Lung (tissue), 11 donors: ENCODE measurements at regions not wholly inside any gene's neighbourhood (a gene's known extent, or its start where the extent isn't known, plus 50 kb on each side); places are given as distances from the start of the nearest gene placed in this dataset.

Experiments used
- ATAC-seq: fragments of 200-7000 bp; cut with Tn5 transposase; one replicate; pipeline ENCODE4 v1.9.1; 2020; ENCODE audit warnings: moderate number of reproducible peaks; ENCODE audit not compliant: insufficient read depth, low FRiP score
- DNase-seq, 3 donors: peaks; one replicate each; pipeline ENCODE4 v3.0.0-alpha.2; 2013 to 2017
- H3K27ac ChIP-seq, 2 donors: one replicate each; pipeline ENCODE4 v1.5.1; 2013; ENCODE audit warnings: mild to moderate bottlenecking in 2 of 2, moderate library complexity in 2 of 2, control low read depth in 1 of 2, inconsistent platforms in 1 of 2, low read depth in 1 of 2, low read length in 1 of 2
- H3K27me3 ChIP-seq, 3 donors: one replicate each; pipeline ENCODE4 v1.5.1; 2013; ENCODE audit warnings: low read length in 2 of 3; ENCODE audit not compliant: control insufficient read depth in 3 of 3, insufficient read depth in 3 of 3
- H3K36me3 ChIP-seq, 4 donors: one replicate each; pipeline ENCODE4 v1.5.1; 2013; ENCODE audit warnings: low read length in 4 of 4, mild to moderate bottlenecking in 1 of 4, moderate library complexity in 1 of 4; ENCODE audit not compliant: control insufficient read depth in 4 of 4, insufficient read depth in 4 of 4
- H3K4me1 ChIP-seq, 5 donors: one replicate each; pipeline ENCODE4 v1.5.1; 2013; ENCODE audit warnings: low read length in 5 of 5, mild to moderate bottlenecking in 2 of 5, moderate library complexity in 1 of 5; ENCODE audit not compliant: control insufficient read depth in 5 of 5, insufficient read depth in 5 of 5
- H3K4me3 ChIP-seq: one replicate; pipeline ENCODE4 v1.5.1; 2013; ENCODE audit warnings: mild to moderate bottlenecking, control low read depth, moderate library complexity
- H3K9ac ChIP-seq, 2 donors: one replicate each; pipeline ENCODE4 v1.5.1; 2013; ENCODE audit warnings: low read length in 2 of 2, control low read depth in 1 of 2; ENCODE audit not compliant: insufficient read depth in 1 of 2
- H3K9me3 ChIP-seq, 4 donors: one replicate each; pipeline ENCODE4 v1.5.1; 2013; ENCODE audit warnings: low read length in 3 of 4, mild to moderate bottlenecking in 1 of 4, moderate library complexity in 1 of 4; ENCODE audit not compliant: control insufficient read depth in 4 of 4, insufficient read depth in 3 of 4
- WGBS, 2 donors: extraction: QIAGEN DNeasy Blood & Tissue Kit; methylation state at CpG; one replicate each; pipeline ENCODE4 v1.1.7; 2013; 5-methylcytosine and 5-hydroxymethylcytosine counted together
- TF ChIP-seq, protein P1 (sequence below): IDR thresholded peaks from 2 replicates; pipeline ENCODE4 v1.5.1; 2012; ENCODE audit warnings: mild to moderate bottlenecking; ENCODE audit errors: control extremely low read depth, extremely low read depth
- donor health status: control.
- donor health status: control.
- donor health status: Bipolar disorder and iron deficiency.
- donor health status: healthy.
- donor health status: DM: yes; HTN: yes; CAD: no.

DNA sequence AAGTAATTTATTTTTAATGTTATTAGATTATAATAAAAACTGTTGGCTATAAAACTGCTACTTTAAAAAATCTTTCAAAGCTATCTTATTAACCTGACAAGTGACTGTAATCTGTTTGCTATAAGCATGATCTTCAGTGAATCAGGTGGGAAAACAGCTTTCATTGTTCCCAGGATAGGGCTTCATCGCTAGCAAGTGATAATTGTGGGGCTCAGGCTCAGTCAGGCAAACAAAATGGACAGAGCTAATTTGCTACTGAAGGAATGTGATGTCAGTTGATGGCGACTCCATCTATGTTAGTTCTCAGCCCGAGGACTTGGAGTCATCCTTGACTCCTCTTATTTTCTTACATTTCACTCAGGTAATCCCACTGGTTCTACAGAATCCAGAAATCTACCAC, 125.0 kb downstream of the RASSF10 start:
- peaks cover 0 to 8% (median 0%) of the 10 kb centered on the region in 5 donors for H3K4me1 ChIP-seq
- no peaks in the 10 kb centered on the region for H3K9me3 ChIP-seq
- no peak for DNase-seq
- no peak overlapping the region for H3K27ac ChIP-seq
- no peaks in the 10 kb centered on the region for H3K36me3 ChIP-seq
- WGBS, 2 donors, result 90 to 92% methylated on average over 3 of the region's 3 CpGs
- no peak overlapping the region for H3K9ac ChIP-seq
- TF ChIP-seq, protein P1, sequence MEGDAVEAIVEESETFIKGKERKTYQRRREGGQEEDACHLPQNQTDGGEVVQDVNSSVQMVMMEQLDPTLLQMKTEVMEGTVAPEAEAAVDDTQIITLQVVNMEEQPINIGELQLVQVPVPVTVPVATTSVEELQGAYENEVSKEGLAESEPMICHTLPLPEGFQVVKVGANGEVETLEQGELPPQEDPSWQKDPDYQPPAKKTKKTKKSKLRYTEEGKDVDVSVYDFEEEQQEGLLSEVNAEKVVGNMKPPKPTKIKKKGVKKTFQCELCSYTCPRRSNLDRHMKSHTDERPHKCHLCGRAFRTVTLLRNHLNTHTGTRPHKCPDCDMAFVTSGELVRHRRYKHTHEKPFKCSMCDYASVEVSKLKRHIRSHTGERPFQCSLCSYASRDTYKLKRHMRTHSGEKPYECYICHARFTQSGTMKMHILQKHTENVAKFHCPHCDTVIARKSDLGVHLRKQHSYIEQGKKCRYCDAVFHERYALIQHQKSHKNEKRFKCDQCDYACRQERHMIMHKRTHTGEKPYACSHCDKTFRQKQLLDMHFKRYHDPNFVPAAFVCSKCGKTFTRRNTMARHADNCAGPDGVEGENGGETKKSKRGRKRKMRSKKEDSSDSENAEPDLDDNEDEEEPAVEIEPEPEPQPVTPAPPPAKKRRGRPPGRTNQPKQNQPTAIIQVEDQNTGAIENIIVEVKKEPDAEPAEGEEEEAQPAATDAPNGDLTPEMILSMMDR, result no peak
- no peak for ATAC-seq
- no peaks in the 10 kb centered on the region for H3K27me3 ChIP-seq
- no peak overlapping the region for H3K4me3 ChIP-seq

DNA sequence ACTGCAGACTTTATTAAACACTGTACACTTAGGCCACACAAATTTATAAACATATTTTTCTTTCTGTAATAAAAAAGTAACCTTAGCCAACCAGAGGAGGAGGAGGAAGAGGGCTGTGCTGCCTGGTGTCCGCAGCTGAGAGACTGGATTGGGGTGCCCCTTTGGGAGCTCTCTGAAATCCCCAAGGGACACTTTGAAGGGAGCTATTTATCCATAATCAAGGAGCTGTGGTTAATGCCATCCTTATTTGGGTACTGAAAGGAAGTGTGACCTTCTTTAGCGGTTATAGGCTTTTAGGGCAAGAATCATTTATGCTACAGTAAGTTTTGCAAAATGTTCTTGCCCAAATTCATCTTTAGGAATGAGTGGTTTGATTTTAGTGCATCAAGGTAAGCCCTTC, 125.8 kb downstream of the RASSF10 start:
- 79 to 80% methylated on average over 2 of the region's 2 CpGs for WGBS, 2 donors
- peaks cover 0 to 8% (median 0%) of the 10 kb centered on the region in 5 donors for H3K4me1 ChIP-seq
- no peak overlapping the region for H3K4me3 ChIP-seq
- DNase-seq, result no peak
- H3K27ac ChIP-seq, result no peak overlapping the region
- H3K9me3 ChIP-seq, result no peaks in the 10 kb centered on the region
- TF ChIP-seq, protein P1, result no peak
- ATAC-seq, result no peak
- no peaks in the 10 kb centered on the region for H3K36me3 ChIP-seq
- no peaks in the 10 kb centered on the region for H3K27me3 ChIP-seq
- no peak overlapping the region for H3K9ac ChIP-seq

DNA sequence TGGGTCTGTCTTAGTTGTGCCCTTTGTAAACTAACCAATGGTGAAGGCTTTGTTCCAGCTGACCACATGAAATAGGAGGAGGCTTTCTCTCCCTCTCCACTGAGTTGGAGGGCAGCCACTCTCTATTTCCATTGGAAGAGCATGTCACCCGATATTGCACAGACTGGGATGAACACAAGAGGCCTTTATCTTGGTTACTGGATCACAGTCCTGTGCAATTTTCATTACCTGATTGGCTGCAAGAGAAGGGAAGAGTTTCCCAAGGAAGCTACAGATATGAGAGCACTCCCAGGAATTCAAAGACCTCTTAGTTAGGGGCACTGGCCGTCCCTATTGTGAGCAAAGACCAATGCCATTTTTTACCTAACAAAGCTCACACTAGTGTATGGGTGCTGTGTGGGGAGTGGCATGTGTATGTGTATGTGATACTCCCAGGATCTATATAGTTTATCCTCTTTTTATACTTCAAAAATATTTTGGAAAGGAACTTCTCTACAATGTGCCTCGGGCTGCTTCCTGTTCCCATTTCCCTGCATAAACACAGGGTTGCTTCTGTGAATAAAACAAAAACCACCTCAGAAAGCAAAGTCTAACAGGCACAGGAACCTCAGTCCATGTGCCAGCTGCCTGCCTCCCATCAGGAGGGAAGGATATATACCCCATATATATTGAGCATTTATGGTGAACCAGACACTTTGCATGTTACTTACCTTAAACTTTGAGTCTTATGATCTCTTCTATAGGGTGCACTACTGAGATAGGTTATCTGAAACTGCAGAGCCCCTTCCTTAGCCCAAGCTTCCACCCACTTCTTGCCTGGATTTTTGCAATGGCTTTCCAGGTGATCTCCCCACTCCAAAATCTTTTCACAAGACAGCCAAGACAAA, 126.5 kb downstream of the RASSF10 start:
- H3K4me1 ChIP-seq, result peaks cover 0 to 8% (median 0%) of the 10 kb centered on the region in 5 donors
- no peak overlapping the region for H3K4me3 ChIP-seq
- 45 to 55% methylated on average over 3 of the region's 3 CpGs for WGBS, 2 donors
- ATAC-seq (no peak), DNase-seq (peak in 2 of 3 donors; percentile 33 to 63)
- no peak overlapping the region for H3K27ac ChIP-seq
- H3K9ac ChIP-seq, result no peak overlapping the region
- H3K9me3 ChIP-seq, result no peaks in the 10 kb centered on the region
- TF ChIP-seq, protein P1, result no peak
- H3K27me3 ChIP-seq, result no peaks in the 10 kb centered on the region
- H3K36me3 ChIP-seq, result no peaks in the 10 kb centered on the region
